HG03460 (cell line): ENCODE measurements at regions not wholly inside any gene's neighbourhood (a gene's known extent, or its start where the extent isn't known, plus 50 kb on each side); places are given as distances from the start of the nearest gene placed in this dataset.
"Not testable (repeated sequence)": the region's sequence is repeated elsewhere in the genome, so short reads cannot be mapped to it uniquely, and the experiment has no call there.

ENCODE experiments used
- ATAC-seq: cut with Tn5 transposase; IDR thresholded peaks from one replicate; pipeline ENCODE4 v1.9.1; 2021; ENCODE audit not compliant: unreplicated experiment

- ATAC-seq = no peak
Observed at GRCh38 chr5:175347931-175348330, 96.1 kb downstream of the DRD1 start.

- no peak for ATAC-seq
Observed at GRCh38 chr5:175347027-175347426, 97.0 kb downstream of the DRD1 start.

DNA sequence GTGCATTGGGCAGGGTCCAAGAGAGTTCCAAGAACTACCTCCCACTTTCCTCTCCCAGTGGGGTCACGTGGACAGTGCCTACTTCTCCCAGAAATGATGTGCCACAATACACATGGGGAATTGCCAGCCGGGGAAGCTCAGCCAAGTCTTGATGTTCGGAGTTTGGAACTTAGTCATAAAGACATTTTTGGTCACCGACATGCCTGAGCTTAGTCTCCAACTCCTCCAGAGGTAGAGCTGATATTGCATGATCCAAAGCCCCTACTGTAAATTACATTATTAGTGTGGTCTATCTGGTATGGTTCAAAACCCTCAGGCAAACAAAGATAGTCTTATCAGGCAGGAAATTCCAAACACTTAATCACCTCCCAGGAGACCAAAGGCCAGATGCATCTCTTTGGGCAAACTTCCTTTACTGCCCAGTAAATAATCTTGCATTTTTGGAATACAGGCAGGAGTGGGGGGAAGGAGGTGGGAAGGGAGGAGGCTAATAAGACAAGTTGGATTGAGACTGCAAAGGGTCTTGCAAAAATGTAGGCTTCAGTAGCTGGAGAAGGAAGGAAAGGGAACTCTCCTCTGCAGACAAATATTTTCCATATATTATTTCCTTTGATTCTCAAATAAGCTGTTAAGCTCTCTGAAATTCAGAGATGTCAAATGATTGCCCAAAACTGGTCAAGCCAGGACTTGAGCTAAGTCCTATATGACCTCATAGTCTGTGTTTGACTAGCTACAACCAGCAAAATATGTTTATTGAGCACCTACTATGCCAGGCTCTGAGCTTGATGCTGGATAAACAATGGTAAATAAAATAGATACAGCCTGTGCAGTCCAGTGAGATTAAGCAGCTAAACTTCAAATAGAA is 99.4 kb downstream of the DRD1 start:
- no peak for ATAC-seq

DNA sequence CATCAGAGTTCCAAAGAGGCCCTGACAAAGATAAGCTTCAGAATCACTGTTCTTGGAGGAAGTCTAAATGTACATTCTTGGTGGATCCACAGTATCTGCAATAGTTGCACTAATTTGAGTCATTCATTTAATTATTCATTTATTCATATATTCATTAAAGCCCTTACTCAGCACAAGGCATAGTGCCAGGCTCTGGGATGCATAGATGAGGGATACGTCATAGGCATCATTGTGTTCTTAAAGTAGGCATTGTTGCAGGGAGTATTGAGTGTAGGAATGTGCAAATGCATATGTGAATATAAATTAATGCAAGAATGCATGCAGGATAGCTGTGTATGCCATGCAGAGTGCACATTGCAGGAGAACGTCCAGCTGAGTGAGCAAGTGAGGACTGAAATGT is 100.7 kb downstream of the DRD1 start:
- ATAC-seq = no peak

DNA sequence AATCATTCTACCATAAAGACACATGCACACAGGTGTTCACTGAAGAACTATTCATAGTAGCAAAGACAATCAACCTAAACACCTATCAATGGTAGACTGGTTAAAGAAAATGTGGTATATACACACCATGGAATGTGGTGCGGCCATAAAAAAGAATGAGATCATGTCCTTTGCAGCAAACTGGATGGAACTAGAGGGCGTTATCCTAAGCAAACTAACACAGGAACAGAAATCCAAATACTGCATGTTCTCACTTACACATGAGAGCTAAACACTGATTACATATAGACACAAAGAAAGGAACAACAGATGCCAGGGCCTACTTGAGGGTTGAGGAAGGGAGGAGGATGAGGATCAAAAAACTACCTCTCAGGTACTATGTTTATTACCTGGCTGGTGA is 103.8 kb downstream of the DRD1 start:
- ATAC-seq = no peak

DNA sequence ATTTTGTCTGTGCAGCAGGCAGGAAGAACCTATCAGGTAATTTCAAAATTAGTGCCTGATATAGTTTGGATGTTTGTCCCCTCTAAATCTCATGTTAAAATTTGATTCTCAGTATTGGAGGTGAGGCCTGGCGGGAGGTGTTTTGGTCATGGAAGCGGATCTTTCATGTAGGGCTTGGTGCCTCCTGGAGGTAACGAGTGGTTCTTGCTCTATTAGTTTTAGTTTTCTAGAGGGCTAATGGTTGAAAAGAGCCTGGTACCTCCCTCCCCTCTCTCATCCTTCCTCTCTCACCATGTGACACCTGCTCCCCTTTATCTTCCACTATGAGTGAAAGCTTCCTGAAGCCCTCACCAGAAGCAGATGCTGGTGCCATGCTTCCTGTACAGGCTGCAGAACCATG is 106.3 kb downstream of the DRD1 start:
- no peak for ATAC-seq

DNA sequence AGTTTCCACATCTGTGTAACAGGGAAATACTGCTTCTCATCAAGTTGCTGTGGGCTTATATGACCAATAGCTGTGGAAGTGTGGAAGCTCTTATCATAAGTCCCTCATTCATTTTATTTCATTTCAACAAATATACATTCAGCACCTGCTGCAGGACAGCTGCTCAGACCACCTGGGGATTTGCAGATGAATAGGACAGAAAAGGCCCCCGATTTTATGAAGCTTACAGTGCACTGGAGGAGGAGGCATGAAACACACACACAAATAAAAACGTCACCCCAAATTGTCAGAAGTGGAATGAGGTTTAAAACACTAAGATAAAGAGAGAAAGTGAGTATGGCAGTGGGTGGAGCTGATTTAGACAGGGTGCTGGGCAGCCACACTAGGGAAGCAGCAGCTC is 107.2 kb downstream of the DRD1 start:
- no peak for ATAC-seq

DNA sequence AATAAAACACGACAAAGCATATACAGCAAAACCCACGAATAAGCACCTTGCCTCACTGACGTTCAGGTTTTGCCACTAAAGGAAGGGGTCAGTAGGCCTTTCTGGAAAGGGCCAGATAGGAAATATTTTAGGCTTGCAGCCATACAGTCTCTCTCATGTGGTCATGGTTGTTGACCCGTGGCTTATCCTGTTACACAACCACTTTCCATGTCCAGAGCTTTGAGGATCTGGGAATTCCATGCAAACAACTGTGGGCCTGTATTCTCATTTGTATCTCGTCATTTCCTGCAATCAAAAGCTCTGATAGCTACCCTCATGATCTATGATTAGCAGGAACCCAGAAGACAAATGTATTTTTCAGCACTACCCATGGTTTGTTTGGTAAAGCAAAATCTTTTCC is 108.3 kb downstream of the DRD1 start:
- ATAC-seq = no peak

GRCh38 chr5:175331173-175332036 is 112.6 kb downstream of the DRD1 start:
- not testable (repeated sequence) for ATAC-seq

DNA sequence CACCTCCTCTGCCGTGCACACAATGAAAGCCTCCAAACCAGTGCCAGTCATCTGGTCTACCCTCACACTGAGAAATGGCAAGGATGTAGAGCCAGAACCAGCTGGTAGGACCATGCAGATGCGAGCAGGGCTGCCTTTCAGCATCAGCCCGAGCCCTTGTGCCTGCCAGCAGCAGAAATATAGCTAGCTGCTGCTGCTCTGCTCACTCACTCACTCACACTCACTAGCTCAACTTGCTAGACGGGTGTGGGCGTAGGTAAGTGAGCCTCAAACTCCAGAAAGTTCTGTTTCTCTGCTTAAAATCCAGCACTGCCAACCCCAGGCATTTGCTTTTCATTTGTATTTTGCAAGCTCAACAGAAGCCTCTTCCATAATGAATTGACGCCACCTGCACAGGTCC is 114.0 kb downstream of the DRD1 start:
- ATAC-seq = no peak

DNA sequence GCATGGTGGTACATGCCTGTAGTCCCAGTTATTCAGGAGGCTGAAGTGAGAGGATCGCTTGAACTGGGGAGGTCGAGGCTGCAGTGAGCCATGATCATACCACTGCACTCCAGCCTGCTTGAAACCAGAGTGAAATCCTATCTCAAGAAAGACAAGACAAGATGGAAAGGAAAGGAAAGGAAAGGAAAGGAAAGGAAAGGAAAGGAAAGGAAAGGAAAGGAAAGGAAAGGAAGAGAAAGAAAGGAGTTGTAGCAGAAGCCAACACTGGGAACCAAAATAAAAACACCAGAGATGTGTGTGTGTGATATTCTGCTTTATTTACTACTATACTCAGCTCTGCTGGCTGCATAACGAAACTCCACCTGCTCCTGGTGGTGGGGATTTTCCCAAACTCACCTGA is 115.3 kb downstream of the DRD1 start:
- ATAC-seq = no peak

- ATAC-seq = no peak
Observed at GRCh38 chr5:175328176-175328575, 115.8 kb downstream of the DRD1 start.

DNA sequence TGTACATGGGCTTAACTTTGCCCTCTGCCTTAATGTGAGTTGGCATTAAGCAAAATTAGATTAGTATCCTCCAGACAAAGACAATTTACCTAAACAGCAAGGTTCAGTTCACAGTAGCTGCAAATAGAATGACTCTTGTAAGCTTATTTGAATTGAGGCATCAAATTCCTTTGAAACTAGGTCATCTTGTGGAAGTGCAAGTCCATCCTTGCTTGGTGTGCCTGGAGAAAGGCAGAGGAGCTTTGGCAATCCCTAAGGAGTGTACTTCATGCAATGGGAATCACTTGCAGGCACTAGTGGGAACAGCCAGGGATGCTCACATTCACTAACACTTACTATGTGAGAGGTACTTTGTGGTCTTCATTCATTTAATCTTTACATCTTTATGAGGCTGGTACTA is 118.3 kb downstream of the DRD1 start:
- no peak for ATAC-seq

GRCh38 chr5:175321927-175322532 is 122.0 kb downstream of the DRD1 start:
- ATAC-seq = no peak

DNA sequence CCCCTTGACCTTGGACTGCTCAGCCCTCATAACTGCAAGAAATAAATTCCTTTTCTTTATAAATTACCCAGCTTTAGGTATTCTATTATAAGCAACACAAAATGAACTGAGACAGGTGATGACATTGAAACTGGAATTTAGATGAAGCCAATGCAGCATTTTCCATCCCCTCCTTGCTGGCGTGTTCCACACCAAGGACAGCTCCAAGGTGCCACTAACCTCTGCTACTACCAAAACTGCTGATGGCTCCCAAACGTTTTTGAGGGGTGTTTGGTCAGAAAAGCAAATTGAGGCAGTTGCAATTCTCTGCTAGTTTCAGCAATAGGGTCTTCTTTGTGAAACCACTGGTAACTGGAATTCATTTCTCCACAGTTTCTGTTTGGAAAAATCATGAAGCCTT is 124.8 kb downstream of the DRD1 start:
- no peak for ATAC-seq

DNA sequence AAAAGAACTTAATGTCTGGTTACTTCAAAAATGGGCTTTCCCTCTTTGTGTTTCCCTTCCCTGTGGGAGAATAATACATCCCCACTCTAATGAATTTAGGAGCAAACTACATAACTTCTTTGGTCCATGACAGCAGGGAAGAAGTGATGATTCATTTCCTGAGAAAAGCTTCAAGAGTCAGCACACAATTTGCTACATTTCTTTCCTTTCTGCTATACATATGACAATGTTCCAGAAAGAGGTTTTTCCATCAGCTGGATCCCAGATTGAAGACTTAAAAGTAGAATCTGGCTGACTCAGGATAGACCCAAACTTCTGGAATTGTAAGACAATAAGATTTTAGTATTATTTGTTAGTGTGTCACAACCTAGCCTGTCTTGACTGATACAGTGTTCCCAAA is 126.1 kb downstream of the DRD1 start:
- no peak for ATAC-seq

DNA sequence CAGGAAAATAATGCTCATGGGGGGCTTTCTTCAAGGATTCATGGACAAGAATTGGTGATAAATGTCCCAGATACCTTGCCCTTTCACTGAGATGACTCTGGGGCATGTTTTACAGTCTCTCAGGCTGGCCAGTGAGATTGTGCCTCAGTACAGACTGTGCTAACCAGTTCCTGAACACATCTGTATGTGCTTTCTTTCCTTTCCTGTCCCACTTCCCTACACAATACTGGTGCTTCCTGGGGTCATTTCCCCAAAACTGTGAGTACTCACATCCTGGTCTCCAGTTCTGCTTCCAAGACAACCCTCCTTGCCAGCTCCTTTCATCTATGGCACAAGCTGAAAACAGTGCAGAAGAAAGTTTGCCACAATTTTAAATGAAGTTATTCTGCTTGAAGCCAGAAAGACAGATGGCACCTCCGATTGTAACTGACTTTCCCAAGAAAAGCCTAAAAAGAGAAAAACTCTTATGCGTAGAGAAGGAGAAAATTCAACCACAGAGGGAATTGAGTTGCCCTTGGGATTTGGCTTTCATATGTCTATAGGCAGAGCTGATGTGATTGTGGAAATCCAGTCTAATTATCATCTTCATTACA is 134.7 kb downstream of the DRD1 start:
- no peak for ATAC-seq

DNA sequence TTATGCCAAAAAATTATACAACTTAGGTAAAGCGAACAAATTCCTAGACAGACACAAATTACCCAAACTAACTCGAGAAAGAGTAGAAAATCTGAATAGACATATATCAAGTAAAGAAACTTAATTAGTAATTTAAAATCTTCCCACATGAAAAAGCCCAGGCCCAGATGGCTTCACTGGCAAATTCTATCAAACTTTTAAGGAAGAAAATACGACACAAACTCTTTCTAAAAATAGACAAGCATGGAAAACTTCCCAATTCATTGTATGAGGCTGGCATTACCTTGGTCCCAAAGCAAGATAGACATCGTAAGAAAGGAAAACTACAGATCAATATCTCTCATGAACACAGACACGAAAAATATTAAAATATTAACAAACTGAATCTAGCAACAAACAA is 135.3 kb downstream of the DRD1 start:
- no peak for ATAC-seq

DNA sequence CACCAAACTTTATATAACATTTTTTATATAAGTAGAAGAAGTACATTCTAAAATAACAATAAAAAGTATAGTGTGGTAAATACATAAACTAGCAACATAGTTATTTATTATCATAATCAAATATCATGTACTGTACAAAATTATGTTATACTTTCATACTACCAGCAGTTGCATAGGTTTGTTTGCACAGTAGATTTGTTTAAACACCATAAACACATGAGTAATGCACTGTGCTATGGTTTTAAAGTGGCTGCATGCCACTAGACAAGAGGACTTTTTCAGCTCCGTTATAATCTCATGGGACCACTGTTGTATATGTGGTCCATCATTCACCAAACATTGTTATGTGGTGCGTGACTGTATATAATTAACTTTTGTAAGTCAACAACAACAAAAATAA is 137.6 kb downstream of the DRD1 start:
- no peak for ATAC-seq

GRCh38 chr5:175305251-175305650 is 138.7 kb downstream of the DRD1 start:
- no peak for ATAC-seq

- no peak for ATAC-seq
Observed at GRCh38 chr5:175290379-175290778, 153.6 kb downstream of the DRD1 start.
